ENCODE measurements at regions not wholly inside any gene's neighbourhood (a gene's known extent, or its start where the extent isn't known, plus 50 kb on each side); places are given as distances from the start of the nearest gene placed in this dataset.
"Not testable (repeated sequence)": the region's sequence is repeated elsewhere in the genome, so short reads cannot be mapped to it uniquely, and the experiment has no call there.

DNA sequence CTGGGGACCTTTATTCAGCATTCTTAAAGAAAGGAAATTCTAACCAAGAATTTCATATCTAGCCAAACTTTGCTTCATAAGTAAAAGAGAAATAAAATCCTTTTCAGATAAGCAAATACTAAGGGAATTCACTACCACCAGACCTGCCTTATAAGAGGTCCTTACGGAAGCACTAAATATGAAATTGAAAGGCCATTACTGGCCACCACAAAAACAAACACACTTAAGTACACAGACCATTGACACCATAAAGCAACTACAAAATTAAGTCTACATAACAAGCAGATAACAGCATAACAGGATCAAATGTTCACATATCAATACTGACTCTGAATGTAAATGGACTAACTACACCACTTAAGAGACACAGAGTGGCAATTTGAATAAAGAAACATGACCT is 361.4 kb upstream of the POU5F2 start:
- TF ChIP-seq, protein P1, sequence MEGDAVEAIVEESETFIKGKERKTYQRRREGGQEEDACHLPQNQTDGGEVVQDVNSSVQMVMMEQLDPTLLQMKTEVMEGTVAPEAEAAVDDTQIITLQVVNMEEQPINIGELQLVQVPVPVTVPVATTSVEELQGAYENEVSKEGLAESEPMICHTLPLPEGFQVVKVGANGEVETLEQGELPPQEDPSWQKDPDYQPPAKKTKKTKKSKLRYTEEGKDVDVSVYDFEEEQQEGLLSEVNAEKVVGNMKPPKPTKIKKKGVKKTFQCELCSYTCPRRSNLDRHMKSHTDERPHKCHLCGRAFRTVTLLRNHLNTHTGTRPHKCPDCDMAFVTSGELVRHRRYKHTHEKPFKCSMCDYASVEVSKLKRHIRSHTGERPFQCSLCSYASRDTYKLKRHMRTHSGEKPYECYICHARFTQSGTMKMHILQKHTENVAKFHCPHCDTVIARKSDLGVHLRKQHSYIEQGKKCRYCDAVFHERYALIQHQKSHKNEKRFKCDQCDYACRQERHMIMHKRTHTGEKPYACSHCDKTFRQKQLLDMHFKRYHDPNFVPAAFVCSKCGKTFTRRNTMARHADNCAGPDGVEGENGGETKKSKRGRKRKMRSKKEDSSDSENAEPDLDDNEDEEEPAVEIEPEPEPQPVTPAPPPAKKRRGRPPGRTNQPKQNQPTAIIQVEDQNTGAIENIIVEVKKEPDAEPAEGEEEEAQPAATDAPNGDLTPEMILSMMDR (IDR thresholded peaks at IDR 0.05), result no peak
- TF ChIP-seq POLR2A (IDR thresholded peaks at IDR 0.05) (no peak), POLR2AphosphoS5 (IDR thresholded peaks at IDR 0.05) (no peak)
- H3K36me3 ChIP-seq, result no peaks in the 10 kb centered on the region
- no peaks in the 10 kb centered on the region for H3K27me3 ChIP-seq
- no peak overlapping the region for H3K4me3 ChIP-seq
- no peak for DNase-seq (ENCODE audit: low spot score in 2 of 2)
- no peak overlapping the region for H3K27ac ChIP-seq
- intact Hi-C loops (cut with DNase I; ENCODE audit: low total_unique reads), result no loop called here
- H3K9me3 ChIP-seq, result peaks cover 0 to 22% of the 10 kb centered on the region in 2 donors
- H3K4me1 ChIP-seq, result no peaks in the 10 kb centered on the region

DNA sequence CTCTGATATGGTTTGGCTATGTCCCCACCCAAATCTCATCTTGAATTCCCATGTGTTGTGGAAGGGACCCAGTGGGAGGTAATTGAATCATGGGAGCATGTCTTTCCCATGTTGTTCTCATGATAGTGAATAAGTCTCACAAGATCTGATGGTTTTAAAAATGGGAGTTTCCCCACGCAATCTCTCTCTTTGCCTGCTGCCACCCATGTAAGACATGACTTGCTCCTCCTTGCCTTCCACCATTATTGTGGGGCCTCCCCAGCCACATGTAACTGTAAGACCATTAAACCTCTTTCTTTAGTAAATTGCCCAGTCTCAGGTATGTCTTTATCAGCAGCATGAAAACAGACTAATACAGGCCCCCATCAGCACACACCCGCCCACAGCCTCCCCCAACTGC is 356.0 kb upstream of the POU5F2 start:
- intact Hi-C loops (cut with DNase I; ENCODE audit: low total_unique reads); H3K27me3 ChIP-seq; H3K4me1 ChIP-seq; H3K9me3 ChIP-seq; DNase-seq (ENCODE audit: low spot score in 2 of 2); H3K4me3 ChIP-seq; H3K27ac ChIP-seq; H3K36me3 ChIP-seq: not testable (repeated sequence)

DNA sequence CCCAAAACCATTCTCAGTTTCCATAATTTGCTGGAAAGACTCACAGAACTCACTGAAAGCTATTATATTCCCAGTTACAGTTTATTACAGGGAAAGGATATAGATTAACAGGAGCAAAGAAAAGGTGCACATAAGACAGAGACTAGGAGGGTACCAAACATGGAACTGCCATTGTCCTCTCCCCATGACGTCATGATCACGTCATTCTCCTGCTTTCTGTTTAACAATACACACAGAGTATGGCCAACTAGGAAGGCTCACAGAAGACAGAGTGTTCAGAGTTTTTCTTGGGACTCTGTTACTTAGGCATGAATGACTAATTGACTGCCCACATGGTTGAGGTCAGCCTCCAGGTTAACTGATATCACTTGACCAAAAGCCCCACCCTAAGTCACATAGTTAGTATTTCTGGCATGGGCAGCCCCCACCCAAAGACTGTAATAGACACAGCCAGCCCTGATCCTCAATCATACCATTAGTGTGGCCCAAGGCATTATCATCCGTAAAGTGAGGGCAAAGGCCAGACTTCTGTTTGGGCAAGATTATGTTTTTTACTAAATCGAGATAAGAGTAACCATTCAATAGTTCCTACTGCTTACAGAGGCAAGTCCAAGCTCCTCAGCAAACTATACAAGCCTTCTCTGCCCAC is 353.5 kb upstream of the POU5F2 start:
- Histone ChIP-seq H3K36me3 (no peaks in the 10 kb centered on the region), H3K9me3 (no peaks in the 10 kb centered on the region), H3K4me1 (no peaks in the 10 kb centered on the region), H3K27me3 (no peaks in the 10 kb centered on the region), H3K4me3 (no peak overlapping the region), H3K27ac (no peak overlapping the region)
- DNase-seq (ENCODE audit: low spot score in 2 of 2), result no peak
- TF ChIP-seq POLR2AphosphoS5 (IDR thresholded peaks at IDR 0.05) (no peak), POLR2A (IDR thresholded peaks at IDR 0.05) (no peak)
- TF ChIP-seq, protein P1 (IDR thresholded peaks at IDR 0.05), result no peak
- intact Hi-C loops (cut with DNase I; ENCODE audit: low total_unique reads), result no loop called here

DNA sequence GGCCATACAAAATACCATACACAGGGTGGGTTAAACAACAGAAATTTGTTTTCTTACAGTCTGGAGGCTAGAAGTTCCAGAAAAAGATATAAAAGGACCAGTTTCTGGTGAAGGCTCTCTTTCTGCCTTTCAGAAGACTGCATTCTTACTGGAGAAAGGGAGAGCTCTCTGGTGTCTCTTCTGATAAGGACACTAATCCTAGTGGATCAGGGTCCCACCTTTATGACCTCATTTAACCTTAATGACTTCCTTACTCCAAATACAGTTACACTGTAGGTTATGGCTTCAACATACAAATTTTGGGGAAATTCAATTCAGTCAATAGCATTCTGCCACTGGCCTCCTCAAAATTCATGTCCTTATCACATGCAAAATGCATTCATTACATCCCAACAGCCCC is 351.9 kb upstream of the POU5F2 start:
- H3K27ac ChIP-seq, result no peak overlapping the region
- no peak for DNase-seq (ENCODE audit: low spot score in 2 of 2)
- H3K27me3 ChIP-seq, result no peaks in the 10 kb centered on the region
- TF ChIP-seq, protein P1 (IDR thresholded peaks at IDR 0.05), result no peak
- no peak for TF ChIP-seq POLR2AphosphoS5 (IDR thresholded peaks at IDR 0.05)
- no peak for TF ChIP-seq POLR2A (IDR thresholded peaks at IDR 0.05)
- intact Hi-C loops (cut with DNase I; ENCODE audit: low total_unique reads), result no loop called here
- no peaks in the 10 kb centered on the region for H3K4me1 ChIP-seq
- H3K4me3 ChIP-seq, result no peak overlapping the region
- H3K36me3 ChIP-seq, result no peaks in the 10 kb centered on the region
- no peaks in the 10 kb centered on the region for H3K9me3 ChIP-seq

DNA sequence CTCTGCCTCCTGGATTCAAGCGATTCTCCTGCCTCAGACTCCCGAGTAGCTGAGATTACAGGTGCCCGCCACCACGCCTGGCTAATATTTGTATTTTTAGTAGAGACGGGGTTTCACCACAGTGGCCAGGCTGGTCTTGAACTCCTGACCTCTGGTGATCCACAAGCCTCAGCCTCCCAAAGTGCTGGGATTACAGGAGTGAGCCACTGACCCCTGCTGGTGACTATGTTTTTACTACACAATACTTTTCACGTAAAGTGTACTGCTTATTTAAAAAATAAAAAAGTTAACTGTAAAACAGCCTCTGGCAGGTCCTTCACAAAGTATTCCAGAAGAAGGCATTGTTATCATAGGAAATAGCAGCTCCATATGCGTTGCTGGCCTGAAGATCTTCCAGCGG is 345.2 kb upstream of the POU5F2 start:
- DNase-seq (ENCODE audit: low spot score in 2 of 2); H3K27me3 ChIP-seq; H3K4me1 ChIP-seq; intact Hi-C loops (cut with DNase I; ENCODE audit: low total_unique reads); H3K36me3 ChIP-seq; H3K9me3 ChIP-seq; H3K27ac ChIP-seq; H3K4me3 ChIP-seq: not testable (repeated sequence)

DNA sequence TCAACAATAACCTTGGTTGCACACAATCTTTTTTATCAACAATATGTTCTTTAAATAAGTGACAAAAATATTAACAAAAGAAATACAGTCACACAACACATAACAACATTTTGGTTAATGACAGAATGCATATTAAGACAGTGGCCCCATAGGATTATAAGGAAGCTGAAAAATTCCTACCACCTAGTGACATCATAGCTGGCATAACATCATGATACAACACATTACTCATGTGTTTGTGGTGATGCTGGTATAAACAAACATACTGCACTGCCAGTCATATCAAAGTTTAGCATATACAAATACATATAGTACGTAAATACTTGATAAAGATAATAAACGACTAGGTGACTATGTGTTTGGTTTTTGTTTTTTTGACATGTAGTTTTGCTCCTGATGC is 344.8 kb upstream of the POU5F2 start:
- Histone ChIP-seq H3K27me3 (no peaks in the 10 kb centered on the region), H3K4me3 (no peak overlapping the region), H3K4me1 (no peaks in the 10 kb centered on the region), H3K27ac (no peak overlapping the region), H3K9me3 (no peaks in the 10 kb centered on the region), H3K36me3 (no peaks in the 10 kb centered on the region)
- TF ChIP-seq, protein P1 (IDR thresholded peaks at IDR 0.05), result no peak
- TF ChIP-seq POLR2A (IDR thresholded peaks at IDR 0.05) (no peak), POLR2AphosphoS5 (IDR thresholded peaks at IDR 0.05) (no peak)
- no peak for DNase-seq (ENCODE audit: low spot score in 2 of 2)
- intact Hi-C loops (cut with DNase I; ENCODE audit: low total_unique reads), result no loop called here
